ENCODE measurements at regions not wholly inside any gene's neighbourhood (a gene's known extent, or its start where the extent isn't known, plus 50 kb on each side); places are given as distances from the start of the nearest gene placed in this dataset.

GRCh38 chr14:34106310-34106709 lies 155.4 kb upstream of the EGLN3 start:
- DNase-seq = no peak

GRCh38 chr14:34104489-34105397 lies 153.9 kb upstream of the EGLN3 start:
- CTCF ChIA-PET = interaction anchor here (0.8 to 12.7 kb wide), 3 partner anchors 13 to 262 kb away, joined by 3 to 351 read pairs (median 3); no protein-coding TSS in a partner anchor
- no peak for DNase-seq
- Histone ChIP-seq H3K27ac (ENCODE audit: insufficient read depth in 1 of 2, low read depth in 1 of 2, low read length in 2 of 2, poor library complexity in 1 of 2, severe bottlenecking in 2 of 2) (no peak overlapping the region), H3K9me3 (ENCODE audit: control extremely low read depth in 1 of 5, control insufficient read depth in 4 of 5, insufficient read depth in 2 of 5, low read depth in 1 of 5, low read length in 4 of 5) (no peaks in the 10 kb centered on the region), H3K27me3 (replicated peaks in 2 of 5; ENCODE audit: control insufficient read depth in 4 of 5, insufficient read depth in 5 of 5, low read length in 4 of 5) (peaks cover 0 to 2% (median 0%) of the 10 kb centered on the region in 5 experiments), H3K4me3 (ENCODE audit: control insufficient read depth in 1 of 7, extremely low read depth in 1 of 7, insufficient read depth in 4 of 7, low read depth in 2 of 7, low read length in 6 of 7) (no peak overlapping the region), H3K4me1 (ENCODE audit: control extremely low read depth in 1 of 4, control insufficient read depth in 4 of 4, insufficient read depth in 4 of 4, low read length in 3 of 4) (no peaks in the 10 kb centered on the region), H3K36me3 (ENCODE audit: control insufficient read depth in 4 of 4, insufficient read depth in 4 of 4, low read length in 3 of 4) (no peaks in the 10 kb centered on the region)
- POLR2A ChIA-PET = no interaction called here
- WGBS (ENCODE audit: insufficient coverage) = 98% methylated on average over 6 of the region's 8 CpGs

More at GRCh38 chr14:34106310-34106709, 155.4 kb upstream of the EGLN3 start:
- Histone ChIP-seq H3K27me3 (replicated peaks in 2 of 5; ENCODE audit: control insufficient read depth in 4 of 5, insufficient read depth in 5 of 5, low read length in 4 of 5) (peaks cover 0 to 3% (median 0%) of the 10 kb centered on the region in 5 experiments), H3K27ac (ENCODE audit: insufficient read depth in 1 of 2, low read depth in 1 of 2, low read length in 2 of 2, poor library complexity in 1 of 2, severe bottlenecking in 2 of 2) (no peak overlapping the region), H3K9me3 (ENCODE audit: control extremely low read depth in 1 of 5, control insufficient read depth in 4 of 5, insufficient read depth in 2 of 5, low read depth in 1 of 5, low read length in 4 of 5) (no peaks in the 10 kb centered on the region), H3K4me3 (ENCODE audit: control insufficient read depth in 1 of 7, extremely low read depth in 1 of 7, insufficient read depth in 4 of 7, low read depth in 2 of 7, low read length in 6 of 7) (no peak overlapping the region), H3K4me1 (ENCODE audit: control extremely low read depth in 1 of 4, control insufficient read depth in 4 of 4, insufficient read depth in 4 of 4, low read length in 3 of 4) (no peaks in the 10 kb centered on the region), H3K36me3 (ENCODE audit: control insufficient read depth in 4 of 4, insufficient read depth in 4 of 4, low read length in 3 of 4) (no peaks in the 10 kb centered on the region)
- CTCF ChIA-PET = no interaction called here
- POLR2A ChIA-PET = no interaction called here
- WGBS (ENCODE audit: insufficient coverage) = 94% methylated on average over 3 of the region's 4 CpGs

- no peak for DNase-seq
- H3K36me3 ChIP-seq (ENCODE audit: control insufficient read depth in 4 of 4, insufficient read depth in 4 of 4, low read length in 3 of 4) = no peaks in the 10 kb centered on the region
- no peaks in the 10 kb centered on the region for H3K9me3 ChIP-seq (ENCODE audit: control extremely low read depth in 1 of 5, control insufficient read depth in 4 of 5, insufficient read depth in 2 of 5, low read depth in 1 of 5, low read length in 4 of 5)
- whole genome bisulfite sequencing (ENCODE audit: insufficient coverage) = 93% methylated on average over 3 of the region's 4 CpGs
- ChIA-PET CTCF (interaction anchor here (0.8 to 12.7 kb wide), 2 partner anchors 9 to 260 kb away, joined by 3 to 351 read pairs; no protein-coding TSS in a partner anchor), POLR2A (no interaction called here)
- peaks cover 0 to 2% (median 0%) of the 10 kb centered on the region in 5 experiments for H3K27me3 ChIP-seq (replicated peaks in 2 of 5; ENCODE audit: control insufficient read depth in 4 of 5, insufficient read depth in 5 of 5, low read length in 4 of 5)
- H3K4me3 ChIP-seq (ENCODE audit: control insufficient read depth in 1 of 7, extremely low read depth in 1 of 7, insufficient read depth in 4 of 7, low read depth in 2 of 7, low read length in 6 of 7) = no peak overlapping the region
- no peak overlapping the region for H3K27ac ChIP-seq (ENCODE audit: insufficient read depth in 1 of 2, low read depth in 1 of 2, low read length in 2 of 2, poor library complexity in 1 of 2, severe bottlenecking in 2 of 2)
- no peaks in the 10 kb centered on the region for H3K4me1 ChIP-seq (ENCODE audit: control extremely low read depth in 1 of 4, control insufficient read depth in 4 of 4, insufficient read depth in 4 of 4, low read length in 3 of 4)
Measured at GRCh38 chr14:34103176-34103575, 152.3 kb upstream of the EGLN3 start.

- WGBS (ENCODE audit: insufficient coverage) = 98% methylated on average over 5 of the region's 5 CpGs
- CTCF ChIA-PET = interaction anchor here (0.8 to 12.7 kb wide), 7 partner anchors 10 to 270 kb away, joined by 3 to 351 read pairs (median 4); no protein-coding TSS in a partner anchor
Measured at GRCh38 chr14:34099635-34100034, 148.8 kb upstream of the EGLN3 start.

GRCh38 chr14:34098985-34099349 lies 148.1 kb upstream of the EGLN3 start:
- POLR2A ChIA-PET = interaction anchor here (0.7 to 0.8 kb wide), 2 partner anchors 251 to 259 kb away, joined by 3 read pairs; no protein-coding TSS in a partner anchor
- H3K27ac ChIP-seq (ENCODE audit: insufficient read depth in 1 of 2, low read depth in 1 of 2, low read length in 2 of 2, poor library complexity in 1 of 2, severe bottlenecking in 2 of 2) = no peak overlapping the region
- H3K4me3 ChIP-seq (ENCODE audit: control insufficient read depth in 1 of 7, extremely low read depth in 1 of 7, insufficient read depth in 4 of 7, low read depth in 2 of 7, low read length in 6 of 7) = no peak overlapping the region

More at GRCh38 chr14:34099635-34100034, 148.8 kb upstream of the EGLN3 start:
- no peaks in the 10 kb centered on the region for H3K4me1 ChIP-seq (ENCODE audit: control extremely low read depth in 1 of 4, control insufficient read depth in 4 of 4, insufficient read depth in 4 of 4, low read length in 3 of 4)
- no peak overlapping the region for H3K27ac ChIP-seq (ENCODE audit: insufficient read depth in 1 of 2, low read depth in 1 of 2, low read length in 2 of 2, poor library complexity in 1 of 2, severe bottlenecking in 2 of 2)
- no peaks in the 10 kb centered on the region for H3K36me3 ChIP-seq (ENCODE audit: control insufficient read depth in 4 of 4, insufficient read depth in 4 of 4, low read length in 3 of 4)
- POLR2A ChIA-PET = no interaction called here
- H3K4me3 ChIP-seq (ENCODE audit: control insufficient read depth in 1 of 7, extremely low read depth in 1 of 7, insufficient read depth in 4 of 7, low read depth in 2 of 7, low read length in 6 of 7) = no peak overlapping the region
- DNase-seq = no peak
- peaks cover 0 to 2% (median 0%) of the 10 kb centered on the region in 5 experiments for H3K27me3 ChIP-seq (replicated peaks in 2 of 5; ENCODE audit: control insufficient read depth in 4 of 5, insufficient read depth in 5 of 5, low read length in 4 of 5)
- no peaks in the 10 kb centered on the region for H3K9me3 ChIP-seq (ENCODE audit: control extremely low read depth in 1 of 5, control insufficient read depth in 4 of 5, insufficient read depth in 2 of 5, low read depth in 1 of 5, low read length in 4 of 5)

GRCh38 chr14:34098045-34098984 lies 147.4 kb upstream of the EGLN3 start:
- 60% methylated on average over 5 of the region's 8 CpGs for WGBS (ENCODE audit: insufficient coverage)
- CTCF ChIA-PET = interaction anchor here (0.7 to 12.7 kb wide), 33 partner anchors 10 to 626 kb away, joined by 3 to 351 read pairs (median 3); no protein-coding TSS in a partner anchor

More at GRCh38 chr14:34098985-34099349, 148.1 kb upstream of the EGLN3 start:
- no peak for DNase-seq
- Histone ChIP-seq H3K4me1 (ENCODE audit: control extremely low read depth in 1 of 4, control insufficient read depth in 4 of 4, insufficient read depth in 4 of 4, low read length in 3 of 4) (no peaks in the 10 kb centered on the region), H3K9me3 (ENCODE audit: control extremely low read depth in 1 of 5, control insufficient read depth in 4 of 5, insufficient read depth in 2 of 5, low read depth in 1 of 5, low read length in 4 of 5) (no peaks in the 10 kb centered on the region), H3K36me3 (ENCODE audit: control insufficient read depth in 4 of 4, insufficient read depth in 4 of 4, low read length in 3 of 4) (no peaks in the 10 kb centered on the region), H3K27me3 (replicated peaks in 2 of 5; ENCODE audit: control insufficient read depth in 4 of 5, insufficient read depth in 5 of 5, low read length in 4 of 5) (peaks cover 0 to 2% (median 0%) of the 10 kb centered on the region in 5 experiments)
- CTCF ChIA-PET = interaction anchor here (0.7 to 12.7 kb wide), 24 partner anchors 10 to 256 kb away, joined by 3 to 351 read pairs (median 4); no protein-coding TSS in a partner anchor

More at GRCh38 chr14:34098045-34098984, 147.4 kb upstream of the EGLN3 start:
- Histone ChIP-seq H3K27ac (ENCODE audit: insufficient read depth in 1 of 2, low read depth in 1 of 2, low read length in 2 of 2, poor library complexity in 1 of 2, severe bottlenecking in 2 of 2) (no peak overlapping the region), H3K4me3 (ENCODE audit: control insufficient read depth in 1 of 7, extremely low read depth in 1 of 7, insufficient read depth in 4 of 7, low read depth in 2 of 7, low read length in 6 of 7) (no peak overlapping the region), H3K36me3 (ENCODE audit: control insufficient read depth in 4 of 4, insufficient read depth in 4 of 4, low read length in 3 of 4) (no peaks in the 10 kb centered on the region), H3K9me3 (ENCODE audit: control extremely low read depth in 1 of 5, control insufficient read depth in 4 of 5, insufficient read depth in 2 of 5, low read depth in 1 of 5, low read length in 4 of 5) (no peaks in the 10 kb centered on the region), H3K4me1 (ENCODE audit: control extremely low read depth in 1 of 4, control insufficient read depth in 4 of 4, insufficient read depth in 4 of 4, low read length in 3 of 4) (no peaks in the 10 kb centered on the region), H3K27me3 (replicated peaks in 2 of 5; ENCODE audit: control insufficient read depth in 4 of 5, insufficient read depth in 5 of 5, low read length in 4 of 5) (peaks cover 0 to 2% (median 0%) of the 10 kb centered on the region in 5 experiments)
- peak; percentile 32 to 57 (median 43) for DNase-seq
- POLR2A ChIA-PET = interaction anchor here (0.7 to 0.8 kb wide), 2 partner anchors 250 to 258 kb away, joined by 3 read pairs; no protein-coding TSS in a partner anchor

All from common myeloid progenitor, CD34-positive (primary cell).